ENCODE measurements at regions not wholly inside any gene's neighbourhood (a gene's known extent, or its start where the extent isn't known, plus 50 kb on each side); places are given as distances from the start of the nearest gene placed in this dataset.
"Not testable (repeated sequence)": the region's sequence is repeated elsewhere in the genome, so short reads cannot be mapped to it uniquely, and the experiment has no call there.

- no peak for DNase-seq
Observed at GRCh38 chr6:14505401-14505800, 387.8 kb downstream of the CD83 start.

GRCh38 chr6:14506656-14507246 is 389.2 kb downstream of the CD83 start:
- DNase-seq = no peak

GRCh38 chr6:14509120-14509519 is 391.5 kb downstream of the CD83 start:
- no peak for DNase-seq

- no peak for DNase-seq
Observed at GRCh38 chr6:14510038-14510437, 392.5 kb downstream of the CD83 start.

- DNase-seq = no peak
Observed at GRCh38 chr6:14511061-14511586, 393.6 kb downstream of the CD83 start.

GRCh38 chr6:14512246-14512645 is 394.7 kb downstream of the CD83 start:
- DNase-seq = no peak

GRCh38 chr6:14513496-14514393 is 396.2 kb downstream of the CD83 start:
- DNase-seq = no peak

- DNase-seq = no peak
Observed at GRCh38 chr6:14516956-14517355, 399.4 kb downstream of the CD83 start.

GRCh38 chr6:14517516-14518105 is 400.0 kb downstream of the CD83 start:
- DNase-seq = no peak

- no peak for DNase-seq
Observed at GRCh38 chr6:14518515-14519217, 401.1 kb downstream of the CD83 start.

GRCh38 chr6:14520029-14520428 is 402.5 kb downstream of the CD83 start:
- no peak for DNase-seq

GRCh38 chr6:14520536-14520935 is 403.0 kb downstream of the CD83 start:
- no peak for DNase-seq

- no peak for DNase-seq
Observed at GRCh38 chr6:14521141-14521540, 403.6 kb downstream of the CD83 start.

- not testable (repeated sequence) for DNase-seq
Observed at GRCh38 chr6:14521861-14522260, 404.3 kb downstream of the CD83 start.

GRCh38 chr6:14524319-14524718 is 406.7 kb downstream of the CD83 start:
- DNase-seq = no peak

- no peak for DNase-seq
Observed at GRCh38 chr6:14530385-14530784, 412.8 kb downstream of the CD83 start.

- no peak for DNase-seq
Observed at GRCh38 chr6:14533446-14533845, 415.9 kb downstream of the CD83 start.

- no peak for DNase-seq
Observed at GRCh38 chr6:14537030-14537429, 419.5 kb downstream of the CD83 start.

GRCh38 chr6:14540276-14540675 is 422.7 kb downstream of the CD83 start:
- no peak for DNase-seq

GRCh38 chr6:14540810-14541540 is 423.4 kb downstream of the CD83 start:
- no peak for DNase-seq

GRCh38 chr6:14542670-14543366 is 425.2 kb downstream of the CD83 start:
- peak; percentile 82 for DNase-seq

All from stimulated activated CD4-positive, alpha-beta T cell treated with anti-CD3 and anti-CD28 coated beads, Interleukin-4, amount 100 ng/mL, for 24 hours (primary cell).